ENCODE measurements at regions not wholly inside any gene's neighbourhood (a gene's known extent, or its start where the extent isn't known, plus 50 kb on each side); places are given as distances from the start of the nearest gene placed in this dataset.

DNA sequence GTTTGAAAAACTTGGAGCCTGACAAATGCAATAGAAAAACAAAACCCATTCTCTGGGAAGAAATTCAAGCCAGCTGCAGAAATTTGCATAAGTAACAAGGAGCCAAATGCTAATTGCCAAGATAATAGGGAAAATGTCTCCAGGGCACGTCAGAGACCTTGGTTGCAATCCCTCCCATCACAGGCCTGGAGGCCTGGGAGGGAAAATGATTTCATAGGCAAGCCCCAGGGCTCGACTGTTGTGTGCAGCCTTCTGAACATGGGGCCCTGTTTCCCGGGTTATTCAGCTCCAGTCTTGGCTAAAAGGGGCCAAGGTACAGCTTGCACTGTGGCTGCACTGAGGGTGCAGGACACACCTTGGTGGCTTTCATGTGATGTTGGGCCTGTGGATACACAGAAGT lies 760.4 kb upstream of the PABPC4L start:
- no peak overlapping the region for H3K27ac ChIP-seq
- no peaks in the 10 kb centered on the region for H3K4me1 ChIP-seq
- TF ChIP-seq, protein P1, sequence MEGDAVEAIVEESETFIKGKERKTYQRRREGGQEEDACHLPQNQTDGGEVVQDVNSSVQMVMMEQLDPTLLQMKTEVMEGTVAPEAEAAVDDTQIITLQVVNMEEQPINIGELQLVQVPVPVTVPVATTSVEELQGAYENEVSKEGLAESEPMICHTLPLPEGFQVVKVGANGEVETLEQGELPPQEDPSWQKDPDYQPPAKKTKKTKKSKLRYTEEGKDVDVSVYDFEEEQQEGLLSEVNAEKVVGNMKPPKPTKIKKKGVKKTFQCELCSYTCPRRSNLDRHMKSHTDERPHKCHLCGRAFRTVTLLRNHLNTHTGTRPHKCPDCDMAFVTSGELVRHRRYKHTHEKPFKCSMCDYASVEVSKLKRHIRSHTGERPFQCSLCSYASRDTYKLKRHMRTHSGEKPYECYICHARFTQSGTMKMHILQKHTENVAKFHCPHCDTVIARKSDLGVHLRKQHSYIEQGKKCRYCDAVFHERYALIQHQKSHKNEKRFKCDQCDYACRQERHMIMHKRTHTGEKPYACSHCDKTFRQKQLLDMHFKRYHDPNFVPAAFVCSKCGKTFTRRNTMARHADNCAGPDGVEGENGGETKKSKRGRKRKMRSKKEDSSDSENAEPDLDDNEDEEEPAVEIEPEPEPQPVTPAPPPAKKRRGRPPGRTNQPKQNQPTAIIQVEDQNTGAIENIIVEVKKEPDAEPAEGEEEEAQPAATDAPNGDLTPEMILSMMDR (IDR thresholded peaks at IDR 0.05), result no peak
- ATAC-seq, result no peak
- WGBS, 3 donors, result 64 to 69% (median 66%) methylated on average over 3 of the region's 3 CpGs
- no peak for DNase-seq
- H3K27me3 ChIP-seq (ENCODE audit: insufficient read depth in 3 of 3, low read length in 2 of 3), result no peaks in the 10 kb centered on the region
- no peak overlapping the region for H3K4me3 ChIP-seq
- no peaks in the 10 kb centered on the region for H3K9me3 ChIP-seq
- intact Hi-C loops (cut with DNase I), result no loop called here
- no peaks in the 10 kb centered on the region for H3K36me3 ChIP-seq (ENCODE audit: insufficient read depth in 1 of 2, low read depth in 1 of 2)

DNA sequence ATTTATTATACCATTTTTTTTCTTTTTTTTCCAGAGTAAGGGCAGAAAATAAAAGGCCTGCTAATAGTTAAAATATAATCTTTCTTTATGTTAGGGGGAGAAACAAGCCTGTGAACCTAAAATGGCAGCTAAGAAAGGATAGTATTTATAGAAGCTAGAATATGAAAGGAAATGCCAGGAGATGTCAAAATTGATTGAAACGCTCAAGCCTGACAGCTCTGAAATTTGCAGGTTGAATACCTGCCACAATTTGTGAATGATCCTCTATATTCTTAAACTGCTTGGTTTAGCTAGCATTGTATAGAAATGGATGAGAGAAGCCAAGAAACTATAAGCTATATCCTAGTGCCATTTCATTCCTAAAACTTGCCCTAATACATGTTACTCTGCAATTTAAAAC lies 757.3 kb upstream of the PABPC4L start:
- H3K4me3 ChIP-seq, result no peak overlapping the region
- no peaks in the 10 kb centered on the region for H3K27me3 ChIP-seq (ENCODE audit: insufficient read depth in 3 of 3, low read length in 2 of 3)
- intact Hi-C loops (cut with DNase I), result no loop called here
- no peaks in the 10 kb centered on the region for H3K36me3 ChIP-seq (ENCODE audit: insufficient read depth in 1 of 2, low read depth in 1 of 2)
- H3K27ac ChIP-seq, result no peak overlapping the region
- H3K4me1 ChIP-seq, result no peaks in the 10 kb centered on the region
- peaks cover 3% of the 10 kb centered on the region for H3K9me3 ChIP-seq
- ATAC-seq (no peak), DNase-seq (no peak)
- 75 to 91% (median 82%) methylated on average over 1 of the region's 1 CpG for WGBS, 3 donors
- TF ChIP-seq, protein P1 (IDR thresholded peaks at IDR 0.05), result no peak

DNA sequence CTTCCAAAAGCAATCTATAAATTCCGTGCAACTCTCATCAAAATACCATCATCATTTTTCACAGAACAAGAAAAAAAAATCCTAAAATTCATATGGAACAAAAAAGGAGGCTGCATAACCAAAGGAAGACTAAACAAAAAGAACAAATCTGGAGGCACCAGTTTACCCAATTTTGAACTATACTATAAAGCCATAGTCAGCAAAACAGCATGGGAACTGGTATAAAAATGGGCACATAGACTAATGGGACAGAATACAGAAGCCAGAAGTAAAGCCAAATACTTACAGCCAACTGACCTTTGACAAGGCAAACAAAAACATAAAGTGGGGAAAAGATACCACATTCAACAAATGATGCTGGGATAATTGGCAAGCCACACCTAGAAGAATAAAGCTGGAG lies 753.5 kb upstream of the PABPC4L start:
- DNase-seq (no peak), ATAC-seq (no peak)
- 78 to 87% (median 86%) methylated on average over 1 of the region's 1 CpG for WGBS, 3 donors

DNA sequence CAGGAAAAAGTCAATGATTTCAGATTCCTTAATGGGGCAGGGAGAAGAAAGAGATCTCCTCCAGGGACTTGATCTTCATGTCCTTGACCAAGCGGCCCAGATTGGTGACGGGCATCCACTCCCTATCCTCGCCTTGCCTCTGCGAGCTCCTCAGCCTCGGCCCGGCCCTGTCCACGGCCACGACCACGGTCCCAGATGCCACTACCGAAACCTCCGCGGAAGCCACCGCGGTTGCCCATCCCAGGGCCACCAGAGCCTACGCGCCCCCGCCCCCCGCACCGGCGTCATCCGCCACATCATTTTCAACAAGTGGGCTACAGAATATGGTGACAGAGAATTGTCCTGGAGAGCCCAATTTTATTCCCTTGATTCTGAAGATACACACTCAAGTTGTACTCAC lies 751.2 kb upstream of the PABPC4L start:
- TF ChIP-seq, protein P1 (IDR thresholded peaks at IDR 0.05), result no peak
- peaks cover 3% of the 10 kb centered on the region for H3K9me3 ChIP-seq
- 97 to 99% (median 98%) methylated on average over 21 of the region's 21 CpGs for WGBS, 3 donors
- no peak overlapping the region for H3K27ac ChIP-seq
- H3K4me1 ChIP-seq, result no peaks in the 10 kb centered on the region
- no peak overlapping the region for H3K4me3 ChIP-seq
- no peaks in the 10 kb centered on the region for H3K27me3 ChIP-seq (ENCODE audit: insufficient read depth in 3 of 3, low read length in 2 of 3)
- ATAC-seq, result no peak
- intact Hi-C loops (cut with DNase I), result no loop called here
- DNase-seq, result no peak
- H3K36me3 ChIP-seq (ENCODE audit: insufficient read depth in 1 of 2, low read depth in 1 of 2), result no peaks in the 10 kb centered on the region

More for the DNA sequence above, 753.5 kb upstream of the PABPC4L start:
- H3K27me3 ChIP-seq (ENCODE audit: insufficient read depth in 3 of 3, low read length in 2 of 3), result no peaks in the 10 kb centered on the region
- TF ChIP-seq, protein P1 (IDR thresholded peaks at IDR 0.05), result no peak
- no peak overlapping the region for H3K4me3 ChIP-seq
- H3K4me1 ChIP-seq, result no peaks in the 10 kb centered on the region
- intact Hi-C loops (cut with DNase I), result no loop called here
- H3K36me3 ChIP-seq (ENCODE audit: insufficient read depth in 1 of 2, low read depth in 1 of 2), result no peaks in the 10 kb centered on the region
- H3K27ac ChIP-seq, result no peak overlapping the region
- H3K9me3 ChIP-seq, result peaks cover 3% of the 10 kb centered on the region

DNA sequence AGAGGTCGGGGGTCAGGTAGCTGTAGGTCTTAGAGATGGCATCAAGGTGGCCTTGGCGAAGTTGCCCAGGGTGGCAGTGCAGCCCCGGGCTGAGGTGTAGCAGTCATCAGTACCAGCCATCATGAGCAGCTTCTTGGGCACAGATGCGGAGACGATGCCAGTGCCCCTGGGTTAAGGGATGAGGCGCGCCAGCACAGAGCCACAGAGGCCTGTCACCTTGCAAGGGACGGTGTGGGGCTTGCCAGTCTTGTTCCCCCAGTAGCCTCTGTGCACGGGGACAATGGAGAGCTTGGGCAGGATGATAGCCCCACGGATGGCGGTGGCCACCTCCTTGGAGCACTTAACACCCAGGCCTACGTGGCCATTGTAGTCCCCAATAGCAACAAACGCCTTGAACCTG lies 750.7 kb upstream of the PABPC4L start:
- H3K27me3 ChIP-seq (ENCODE audit: insufficient read depth in 3 of 3, low read length in 2 of 3), result no peaks in the 10 kb centered on the region
- H3K4me3 ChIP-seq, result no peak overlapping the region
- no peaks in the 10 kb centered on the region for H3K4me1 ChIP-seq
- DNase-seq, result no peak
- WGBS, 3 donors, result 87 to 93% (median 92%) methylated on average over 13 of the region's 13 CpGs
- no peak overlapping the region for H3K27ac ChIP-seq
- TF ChIP-seq, protein P1 (IDR thresholded peaks at IDR 0.05), result no peak
- ATAC-seq, result no peak
- H3K9me3 ChIP-seq, result peaks cover 3% of the 10 kb centered on the region
- intact Hi-C loops (cut with DNase I), result no loop called here
- no peaks in the 10 kb centered on the region for H3K36me3 ChIP-seq (ENCODE audit: insufficient read depth in 1 of 2, low read depth in 1 of 2)
